K562 (cell line): ENCODE measurements at regions not wholly inside any gene's neighbourhood (a gene's known extent, or its start where the extent isn't known, plus 50 kb on each side); places are given as distances from the start of the nearest gene placed in this dataset.

Experiments used
- ELK1 ChIP-seq: sonication (generic); formaldehyde crosslinking; IDR thresholded peaks from 2 replicates; pipeline ENCODE4 v1.8.1; 2022; ENCODE audit warnings: missing genetic modification reagents
- EP300 ChIP-seq: IDR thresholded peaks from 2 replicates; pipeline ENCODE4 v1.6.1; 2012; ENCODE audit warnings: low read length, improper control_type of control experiment
- EZH2 ChIP-seq: IDR thresholded peaks from 2 replicates; pipeline ENCODE4 v1.6.1; 2012; ENCODE audit warnings: low read depth, mild to moderate bottlenecking, inconsistent platforms, low read length, borderline replicate concordance
- FOXK1 ChIP-seq: sonication (generic); formaldehyde crosslinking; IDR thresholded peaks from 2 replicates; pipeline ENCODE4 v1.8.0; 2022; ENCODE audit warnings: missing genetic modification reagents, mild to moderate bottlenecking, borderline replicate concordance
- HDAC1 ChIP-seq, 2 experiments: fragments of 450-650 bp; IDR thresholded peaks; 2 replicates each; pipeline ENCODE4 v1.6.1; 2016 to 2017; ENCODE audit warnings: inconsistent platforms in 1 of 2, mild to moderate bottlenecking in 1 of 2, moderate library complexity in 1 of 2
- LEF1 ChIP-seq: fragments of 450-650 bp; IDR thresholded peaks from 2 replicates; pipeline ENCODE4 v1.6.1; 2016; ENCODE audit warnings: mild to moderate bottlenecking
- TAF1 ChIP-seq: IDR thresholded peaks from 2 replicates; pipeline ENCODE4 v1.6.1; 2011; ENCODE audit warnings: mild to moderate bottlenecking, low read length, moderate library complexity; ENCODE audit not compliant: insufficient read depth, control insufficient read depth, severe bottlenecking; ENCODE audit errors: extremely low read depth
- TCF3 ChIP-seq: sonication (generic); formaldehyde crosslinking; IDR thresholded peaks from 2 replicates; pipeline ENCODE4 v1.4.0; 2020; ENCODE audit warnings: mild to moderate bottlenecking, missing genetic modification reagents
- TCF7L2 ChIP-seq: fragments of 150-350 bp; IDR thresholded peaks from 2 replicates; pipeline ENCODE4 v1.6.1; 2016; ENCODE audit warnings: low read depth, mild to moderate bottlenecking, low read length, moderate library complexity
- TF ChIP-seq, protein P1 (sequence below): fragments of 250-450 bp; sonication (Bioruptor Pico); IDR thresholded peaks from 2 replicates; pipeline ENCODE4 v1.5.0; 2021

DNA sequence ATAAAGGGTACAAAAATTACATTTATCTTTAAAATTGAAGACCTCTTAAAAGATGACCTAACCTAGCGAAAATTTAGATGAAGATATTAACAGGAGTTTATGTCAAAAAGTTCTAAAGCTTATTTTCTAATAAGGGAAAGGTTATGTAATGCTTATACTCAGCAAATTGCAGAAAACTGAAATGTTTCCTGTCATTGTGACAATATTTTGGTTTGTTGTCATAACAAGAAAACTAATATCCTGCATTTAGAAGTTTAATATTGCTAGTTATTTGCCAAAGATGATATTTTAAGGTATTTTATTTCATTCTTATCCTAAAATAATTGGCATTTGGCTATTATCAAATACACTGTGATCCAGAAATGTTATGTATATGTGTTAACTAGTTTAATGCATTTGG, 294.5 kb downstream of the C3orf38 start:
- TF ChIP-seq TCF7L2 (no peak), EP300 (no peak), ELK1 (CRISPR knock-in tag) (no peak), TAF1 (no peak), TCF3 (CRISPR knock-in tag) (no peak), HDAC1 (IDR thresholded peaks at IDR 0.05) (no peak), FOXK1 (CRISPR knock-in tag) (no peak), LEF1 (no peak), EZH2 (no peak)
- TF ChIP-seq, protein P1, sequence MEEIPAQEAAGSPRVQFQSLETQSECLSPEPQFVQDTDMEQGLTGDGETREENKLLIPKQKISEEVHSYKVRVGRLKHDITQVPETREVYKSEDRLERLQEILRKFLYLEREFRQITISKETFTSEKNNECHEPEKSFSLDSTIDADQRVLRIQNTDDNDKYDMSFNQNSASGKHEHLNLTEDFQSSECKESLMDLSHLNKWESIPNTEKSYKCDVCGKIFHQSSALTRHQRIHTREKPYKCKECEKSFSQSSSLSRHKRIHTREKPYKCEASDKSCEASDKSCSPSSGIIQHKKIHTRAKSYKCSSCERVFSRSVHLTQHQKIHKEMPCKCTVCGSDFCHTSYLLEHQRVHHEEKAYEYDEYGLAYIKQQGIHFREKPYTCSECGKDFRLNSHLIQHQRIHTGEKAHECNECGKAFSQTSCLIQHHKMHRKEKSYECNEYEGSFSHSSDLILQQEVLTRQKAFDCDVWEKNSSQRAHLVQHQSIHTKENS, result no peak
